OCI-LY3 (cell line): ENCODE measurements at regions not wholly inside any gene's neighbourhood (a gene's known extent, or its start where the extent isn't known, plus 50 kb on each side); places are given as distances from the start of the nearest gene placed in this dataset.

Experiments
- H2AFZ ChIP-seq: fragments of 200-600, 300-600 bp; shearing (Covaris generic); 2 replicates; pipeline ENCODE4 v1.6.0; 2014; ENCODE audit warnings: antibody characterized with exemption, low read depth, low read length
- H3K27ac ChIP-seq: fragments of 200-600, 300-600 bp; sonication (generic); 2 replicates; pipeline ENCODE4 v1.5.1; 2014; ENCODE audit warnings: mild to moderate bottlenecking, low read length, moderate library complexity, mixed read lengths
- H3K27me3 ChIP-seq: fragments of 200-600, 300-600 bp; sonication (generic); 2 replicates; pipeline ENCODE4 v1.6.1; 2014; ENCODE audit warnings: low read depth, low read length, mixed read lengths
- H3K36me3 ChIP-seq: fragments of 200-600, 300-600 bp; sonication (generic); replicated peaks from 2 replicates; pipeline ENCODE3; 2014; ENCODE audit warnings: low read depth, low read length, mixed read lengths
- H3K4me1 ChIP-seq: fragments of 300-600, 200-600 bp; sonication (generic); 2 replicates; pipeline ENCODE4 v1.6.1; 2014; ENCODE audit warnings: low read length, mixed read lengths
- H3K4me2 ChIP-seq: fragments of 200-600, 300-600 bp; sonication (generic); 2 replicates; pipeline ENCODE4 v1.6.1; 2014; ENCODE audit warnings: low read length, mixed read lengths
- H3K4me3 ChIP-seq: fragments of 300-600, 200-600 bp; sonication (generic); 2 replicates; pipeline ENCODE4 v1.5.1; 2014; ENCODE audit warnings: antibody characterized with exemption, mild to moderate bottlenecking, low read length, moderate library complexity
- H3K79me2 ChIP-seq: fragments of 300-600, 200-600 bp; shearing (Covaris generic); 2 replicates; pipeline ENCODE4 v1.6.1; 2014; ENCODE audit warnings: mild to moderate bottlenecking, low read length, mixed read lengths
- H3K9ac ChIP-seq: fragments of 300-600, 200-600 bp; shearing (Covaris generic); 2 replicates; pipeline ENCODE4 v1.6.0; 2014; ENCODE audit warnings: mild to moderate bottlenecking, low read length, moderate library complexity
- H3K9me3 ChIP-seq: fragments of 200-600, 300-600 bp; shearing (Covaris generic); 2 replicates; pipeline ENCODE4 v1.6.1; 2014; ENCODE audit warnings: low read length, mixed read lengths; ENCODE audit not compliant: insufficient read depth
- H4K20me1 ChIP-seq: fragments of 200-600, 300-600 bp; sonication (generic); 2 replicates; pipeline ENCODE4 v1.6.1; 2016; ENCODE audit warnings: low read length, mixed read lengths; ENCODE audit not compliant: insufficient read depth
- EZH2phosphoT487 ChIP-seq: fragments of 200-600 bp; shearing (Covaris generic); IDR thresholded peaks from 2 replicates; pipeline ENCODE4 v1.6.1; 2018; ENCODE audit warnings: antibody characterized with exemption, mixed run types, low read depth
- TF ChIP-seq, protein P1 (sequence below): fragments of 200-600, 300-600 bp; sonication (generic); IDR thresholded peaks from 2 replicates; pipeline ENCODE4 v1.5.1; 2014; ENCODE audit warnings: antibody characterized with exemption, low read length, low read depth

DNA sequence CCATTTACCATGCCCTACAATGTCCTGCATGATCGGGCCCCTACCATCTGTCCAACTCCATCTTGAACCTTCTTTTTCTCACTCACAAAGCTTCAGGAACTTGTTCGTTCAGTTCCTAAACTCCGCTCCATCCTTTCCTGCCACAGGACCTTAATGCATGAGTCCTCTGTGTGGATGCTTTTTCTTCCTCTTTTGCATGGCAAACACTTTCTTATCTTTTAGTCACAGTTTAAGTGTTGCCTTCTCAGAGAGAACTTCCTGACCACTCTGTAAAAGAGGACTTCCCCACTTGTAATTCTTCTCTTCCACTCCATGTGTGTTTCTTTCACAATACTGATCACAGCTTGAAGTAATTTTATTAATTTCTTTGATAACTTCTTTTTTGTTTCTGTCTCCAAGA is 54.4 kb upstream of the ETV6 start:
- Histone ChIP-seq H2AFZ (no peak overlapping the region), H3K4me1 (peaks cover 12% of the 10 kb centered on the region)

DNA sequence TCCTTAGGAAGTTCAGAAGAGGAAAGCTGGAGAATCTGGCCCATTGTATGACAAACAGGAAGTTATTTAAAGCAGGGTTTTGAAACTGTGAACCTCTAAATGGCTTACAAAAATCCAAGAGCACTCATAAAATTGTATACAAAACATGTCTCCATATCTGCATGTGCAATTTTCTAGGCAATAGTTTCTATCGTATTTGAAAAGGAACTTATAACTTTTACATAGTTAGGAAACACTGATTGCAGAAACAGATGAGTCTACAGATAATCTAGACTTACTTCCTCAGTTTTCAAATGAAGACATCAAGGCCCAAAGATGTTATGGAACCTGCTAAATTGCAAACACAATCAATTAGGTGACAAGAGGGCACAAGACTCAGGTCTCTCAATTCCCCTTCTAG is 53.3 kb upstream of the ETV6 start:
- Histone ChIP-seq H2AFZ (no peak overlapping the region), H3K4me2 (no peak overlapping the region), H3K27me3 (no peaks in the 10 kb centered on the region), H3K9ac (no peak overlapping the region), H3K79me2 (no peaks in the 10 kb centered on the region), H3K27ac (no peak overlapping the region), H3K9me3 (no peaks in the 10 kb centered on the region), H3K36me3 (no peaks in the 10 kb centered on the region), H3K4me3 (no peak overlapping the region), H3K4me1 (peaks cover 12% of the 10 kb centered on the region), H4K20me1 (no peaks in the 10 kb centered on the region)
- TF ChIP-seq, protein P1, sequence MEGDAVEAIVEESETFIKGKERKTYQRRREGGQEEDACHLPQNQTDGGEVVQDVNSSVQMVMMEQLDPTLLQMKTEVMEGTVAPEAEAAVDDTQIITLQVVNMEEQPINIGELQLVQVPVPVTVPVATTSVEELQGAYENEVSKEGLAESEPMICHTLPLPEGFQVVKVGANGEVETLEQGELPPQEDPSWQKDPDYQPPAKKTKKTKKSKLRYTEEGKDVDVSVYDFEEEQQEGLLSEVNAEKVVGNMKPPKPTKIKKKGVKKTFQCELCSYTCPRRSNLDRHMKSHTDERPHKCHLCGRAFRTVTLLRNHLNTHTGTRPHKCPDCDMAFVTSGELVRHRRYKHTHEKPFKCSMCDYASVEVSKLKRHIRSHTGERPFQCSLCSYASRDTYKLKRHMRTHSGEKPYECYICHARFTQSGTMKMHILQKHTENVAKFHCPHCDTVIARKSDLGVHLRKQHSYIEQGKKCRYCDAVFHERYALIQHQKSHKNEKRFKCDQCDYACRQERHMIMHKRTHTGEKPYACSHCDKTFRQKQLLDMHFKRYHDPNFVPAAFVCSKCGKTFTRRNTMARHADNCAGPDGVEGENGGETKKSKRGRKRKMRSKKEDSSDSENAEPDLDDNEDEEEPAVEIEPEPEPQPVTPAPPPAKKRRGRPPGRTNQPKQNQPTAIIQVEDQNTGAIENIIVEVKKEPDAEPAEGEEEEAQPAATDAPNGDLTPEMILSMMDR: no peak
- no peak for TF ChIP-seq EZH2phosphoT487

More for the DNA sequence above, 54.4 kb upstream of the ETV6 start:
- H3K4me3 ChIP-seq: no peak overlapping the region
- no peak overlapping the region for H3K9ac ChIP-seq
- H3K4me2 ChIP-seq: no peak overlapping the region
- H3K79me2 ChIP-seq: no peaks in the 10 kb centered on the region
- peaks cover 6% of the 10 kb centered on the region; the same call in 1 of the 2 replicates for H3K27me3 ChIP-seq
- H4K20me1 ChIP-seq: no peaks in the 10 kb centered on the region
- H3K27ac ChIP-seq: no peak overlapping the region
- H3K9me3 ChIP-seq: no peaks in the 10 kb centered on the region
- no peaks in the 10 kb centered on the region for H3K36me3 ChIP-seq
- TF ChIP-seq, protein P1: no peak
- no peak for TF ChIP-seq EZH2phosphoT487

DNA sequence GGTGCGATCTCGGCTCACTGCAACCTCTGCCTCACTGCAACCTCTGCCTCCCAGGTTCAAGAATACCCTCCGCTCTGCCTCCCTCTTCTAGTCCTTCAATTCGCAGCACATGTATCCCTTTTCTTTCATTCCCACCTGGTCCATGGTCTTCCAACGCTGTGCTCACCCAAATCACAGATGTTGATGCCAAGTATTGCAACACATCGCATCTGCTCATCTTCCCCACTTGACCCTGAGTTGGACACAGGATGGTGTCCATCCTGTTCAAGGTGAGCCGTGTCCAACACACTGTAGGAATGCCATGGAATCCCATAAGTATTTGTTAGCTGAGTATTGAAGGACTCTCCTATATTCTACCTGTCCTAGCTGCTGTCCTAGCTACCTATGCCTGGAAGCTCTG is 50.6 kb upstream of the ETV6 start:
- peaks cover 12% of the 10 kb centered on the region for H3K4me1 ChIP-seq
- no peak overlapping the region for H2AFZ ChIP-seq
- H3K27me3 ChIP-seq: no peaks in the 10 kb centered on the region
- TF ChIP-seq, protein P1: no peak
- no peak for TF ChIP-seq EZH2phosphoT487
- no peaks in the 10 kb centered on the region for H3K36me3 ChIP-seq
- no peak overlapping the region for H3K4me3 ChIP-seq
- no peaks in the 10 kb centered on the region for H3K79me2 ChIP-seq
- no peak overlapping the region for H3K9ac ChIP-seq
- H3K9me3 ChIP-seq: no peaks in the 10 kb centered on the region
- H3K4me2 ChIP-seq: no peak overlapping the region
- H4K20me1 ChIP-seq: no peaks in the 10 kb centered on the region
- H3K27ac ChIP-seq: no peak overlapping the region
